Osteocyte (in vitro differentiated cells): ENCODE measurements at regions not wholly inside any gene's neighbourhood (a gene's known extent, or its start where the extent isn't known, plus 50 kb on each side); places are given as distances from the start of the nearest gene placed in this dataset.

ENCODE experiments used
- DNase-seq: peaks from one replicate; pipeline ENCODE4 v3.0.0; 2021; ENCODE audit warnings: mixed read lengths; ENCODE audit not compliant: unreplicated experiment; ENCODE audit errors: extremely low spot score
- H3K27ac Mint-ChIP-seq: one replicate; pipeline ENCODE4 v1.8.0; 2021; ENCODE audit warnings: mild to moderate bottlenecking, mixed read lengths; ENCODE audit not compliant: unreplicated experiment
- H3K27me3 Mint-ChIP-seq: one replicate; pipeline ENCODE4 v1.8.0; 2021; ENCODE audit warnings: mixed read lengths; ENCODE audit not compliant: unreplicated experiment
- H3K36me3 Mint-ChIP-seq: one replicate; pipeline ENCODE4 v1.8.0; 2021; ENCODE audit warnings: mixed read lengths; ENCODE audit not compliant: unreplicated experiment
- H3K4me1 Mint-ChIP-seq: one replicate; pipeline ENCODE4 v1.8.0; 2021; ENCODE audit warnings: mixed read lengths; ENCODE audit not compliant: unreplicated experiment
- H3K4me3 Mint-ChIP-seq: one replicate; pipeline ENCODE4 v1.8.0; 2021; ENCODE audit warnings: mild to moderate bottlenecking, moderate library complexity, mixed read lengths; ENCODE audit not compliant: unreplicated experiment
- H3K9me3 Mint-ChIP-seq: one replicate; pipeline ENCODE4 v1.8.0; 2021; ENCODE audit warnings: mixed read lengths; ENCODE audit not compliant: unreplicated experiment
- TF ChIP-seq, protein P1 (sequence below): fragments of 200-600 bp; sonication (generic); IDR thresholded peaks from 2 replicates; pipeline ENCODE4 v1.5.0; 2021; ENCODE audit warnings: antibody characterized with exemption, mild to moderate bottlenecking, moderate library complexity

DNA sequence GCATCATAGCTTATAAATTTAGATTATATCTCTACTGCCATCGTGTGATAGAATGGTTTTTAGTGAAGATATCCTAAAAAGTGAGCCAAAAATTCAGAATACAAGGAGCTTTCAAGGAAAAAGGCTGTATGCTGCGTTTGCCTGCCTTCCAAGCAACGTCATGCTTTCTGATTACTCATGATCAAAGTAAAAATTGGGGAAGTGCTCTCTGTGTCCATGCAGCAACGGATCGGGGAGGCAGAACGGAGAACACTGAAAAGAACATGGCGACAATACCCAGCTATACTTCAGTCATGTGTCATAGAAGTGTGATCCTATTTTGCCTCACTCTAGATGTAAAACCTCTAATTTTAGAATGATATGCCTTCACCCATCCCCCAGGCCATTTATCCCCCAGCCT, 185.7 kb downstream of the SUCLG1 start:
- TF ChIP-seq, protein P1, sequence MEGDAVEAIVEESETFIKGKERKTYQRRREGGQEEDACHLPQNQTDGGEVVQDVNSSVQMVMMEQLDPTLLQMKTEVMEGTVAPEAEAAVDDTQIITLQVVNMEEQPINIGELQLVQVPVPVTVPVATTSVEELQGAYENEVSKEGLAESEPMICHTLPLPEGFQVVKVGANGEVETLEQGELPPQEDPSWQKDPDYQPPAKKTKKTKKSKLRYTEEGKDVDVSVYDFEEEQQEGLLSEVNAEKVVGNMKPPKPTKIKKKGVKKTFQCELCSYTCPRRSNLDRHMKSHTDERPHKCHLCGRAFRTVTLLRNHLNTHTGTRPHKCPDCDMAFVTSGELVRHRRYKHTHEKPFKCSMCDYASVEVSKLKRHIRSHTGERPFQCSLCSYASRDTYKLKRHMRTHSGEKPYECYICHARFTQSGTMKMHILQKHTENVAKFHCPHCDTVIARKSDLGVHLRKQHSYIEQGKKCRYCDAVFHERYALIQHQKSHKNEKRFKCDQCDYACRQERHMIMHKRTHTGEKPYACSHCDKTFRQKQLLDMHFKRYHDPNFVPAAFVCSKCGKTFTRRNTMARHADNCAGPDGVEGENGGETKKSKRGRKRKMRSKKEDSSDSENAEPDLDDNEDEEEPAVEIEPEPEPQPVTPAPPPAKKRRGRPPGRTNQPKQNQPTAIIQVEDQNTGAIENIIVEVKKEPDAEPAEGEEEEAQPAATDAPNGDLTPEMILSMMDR: no peak
- DNase-seq: no peak
- no peaks in the 10 kb centered on the region for H3K4me1 Mint-ChIP-seq
- H3K27me3 Mint-ChIP-seq: no peaks in the 10 kb centered on the region
- H3K36me3 Mint-ChIP-seq: no peaks in the 10 kb centered on the region
- no peaks in the 10 kb centered on the region for H3K9me3 Mint-ChIP-seq
- no peak overlapping the region for H3K4me3 Mint-ChIP-seq
- no peak overlapping the region for H3K27ac Mint-ChIP-seq

DNA sequence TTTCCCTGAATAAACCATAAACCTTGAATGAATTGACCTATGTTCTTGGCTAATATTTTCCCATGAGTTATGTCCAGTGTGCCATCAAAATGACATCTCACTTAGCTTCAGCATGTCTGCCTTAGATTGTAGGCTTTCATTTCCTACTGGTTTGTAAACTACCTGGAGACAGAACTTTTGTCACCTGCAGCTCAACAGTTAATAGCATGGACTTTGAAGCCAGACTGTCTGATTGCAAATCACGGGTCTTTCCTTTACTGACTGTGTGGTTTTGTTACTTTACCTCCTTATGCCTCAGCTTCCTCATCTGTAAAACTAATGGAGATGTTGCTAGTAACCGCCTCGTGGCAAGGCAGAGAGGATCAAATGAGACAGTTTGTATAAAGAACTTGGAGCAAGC, 187.1 kb downstream of the SUCLG1 start:
- Mint-ChIP-seq H3K4me3 (no peak overlapping the region), H3K27me3 (no peaks in the 10 kb centered on the region), H3K9me3 (no peaks in the 10 kb centered on the region), H3K36me3 (no peaks in the 10 kb centered on the region), H3K27ac (no peak overlapping the region), H3K4me1 (no peaks in the 10 kb centered on the region)
- TF ChIP-seq, protein P1: no peak
- DNase-seq: no peak

DNA sequence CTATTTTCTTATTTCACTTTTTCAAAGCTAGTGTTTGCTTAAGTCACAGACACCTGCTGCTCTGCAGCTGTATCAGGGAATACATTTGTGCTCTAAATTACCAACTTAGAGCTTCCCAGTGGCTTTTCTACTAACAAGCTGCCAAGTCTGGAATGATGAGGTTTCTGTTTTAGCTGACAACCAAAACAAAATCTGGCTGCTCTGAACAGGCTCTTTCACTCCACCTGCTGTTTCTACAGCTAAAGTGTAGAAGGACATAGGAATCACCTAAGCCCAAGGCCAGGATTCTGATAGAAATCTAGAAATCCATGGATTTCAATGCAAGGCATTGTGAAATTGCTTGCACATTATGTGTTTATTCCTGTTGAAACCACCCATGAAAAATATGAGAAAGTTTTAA, 201.2 kb downstream of the SUCLG1 start:
- H3K4me1 Mint-ChIP-seq: no peaks in the 10 kb centered on the region
- no peaks in the 10 kb centered on the region for H3K27me3 Mint-ChIP-seq
- peaks cover 5% of the 10 kb centered on the region for H3K9me3 Mint-ChIP-seq
- DNase-seq: no peak
- H3K36me3 Mint-ChIP-seq: no peaks in the 10 kb centered on the region
- TF ChIP-seq, protein P1: no peak
- no peak overlapping the region for H3K4me3 Mint-ChIP-seq
- H3K27ac Mint-ChIP-seq: no peak overlapping the region

DNA sequence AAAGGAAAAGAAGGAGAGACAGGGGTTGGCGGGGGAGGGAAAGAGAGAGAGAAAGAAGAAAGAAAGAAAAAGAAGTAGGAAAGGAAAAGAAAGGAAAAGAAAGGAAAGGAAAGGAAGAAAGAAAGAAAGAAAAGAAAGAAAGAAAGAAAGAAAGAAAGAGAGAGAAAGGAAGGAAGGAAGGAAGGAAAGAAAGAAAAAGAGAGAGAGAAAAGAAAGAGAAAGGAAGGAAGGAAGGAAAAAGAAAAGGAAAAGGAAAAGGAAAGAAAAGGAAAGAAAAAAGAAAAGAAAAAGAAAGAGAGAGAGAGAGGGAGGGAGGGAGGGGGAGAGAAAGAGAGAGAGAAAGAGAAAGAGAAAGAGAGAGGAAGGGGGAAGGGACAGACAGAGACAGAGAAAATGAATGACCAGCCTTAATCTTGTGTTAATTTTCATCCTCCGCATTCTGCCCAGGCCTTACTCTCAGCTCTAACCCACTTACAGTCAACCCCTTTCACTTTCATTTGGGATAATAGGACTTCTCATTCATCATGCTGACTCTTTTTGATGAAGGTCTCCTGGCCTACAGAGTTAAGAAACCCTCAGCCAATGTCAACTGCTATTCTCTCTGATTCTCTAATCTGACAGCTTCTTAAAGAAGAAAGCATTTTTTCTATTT, 207.3 kb downstream of the SUCLG1 start:
- TF ChIP-seq, protein P1: no peak
- no peaks in the 10 kb centered on the region for H3K9me3 Mint-ChIP-seq
- no peaks in the 10 kb centered on the region for H3K27me3 Mint-ChIP-seq
- no peaks in the 10 kb centered on the region for H3K36me3 Mint-ChIP-seq
- H3K27ac Mint-ChIP-seq: no peak overlapping the region
- no peak for DNase-seq
- no peak overlapping the region for H3K4me3 Mint-ChIP-seq
- H3K4me1 Mint-ChIP-seq: no peaks in the 10 kb centered on the region

DNA sequence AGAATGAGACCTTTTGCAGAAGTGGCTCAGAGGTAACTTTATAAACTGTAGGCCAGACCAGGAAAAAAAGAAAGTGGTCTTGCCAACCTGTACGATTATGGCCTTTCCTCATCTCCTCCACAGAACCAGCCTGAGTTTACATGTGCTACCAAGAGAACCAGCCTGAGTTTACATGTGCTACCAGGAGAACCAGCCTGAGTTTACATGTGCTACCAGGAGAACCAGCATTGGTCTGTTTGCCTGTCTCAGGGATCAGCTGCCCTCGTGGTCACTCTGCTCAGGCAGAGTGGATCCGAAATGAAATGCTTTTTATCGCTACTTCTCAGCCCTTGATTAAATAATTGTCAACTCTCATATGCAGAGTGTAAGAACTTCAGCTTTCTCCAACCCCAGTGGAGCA, 209.9 kb downstream of the SUCLG1 start:
- H3K4me3 Mint-ChIP-seq: no peak overlapping the region

More for the DNA sequence above, 209.9 kb downstream of the SUCLG1 start:
- Mint-ChIP-seq H3K27me3 (no peaks in the 10 kb centered on the region), H3K9me3 (no peaks in the 10 kb centered on the region), H3K27ac (no peak overlapping the region), H3K4me1 (no peaks in the 10 kb centered on the region), H3K36me3 (no peaks in the 10 kb centered on the region)
- DNase-seq: no peak
- TF ChIP-seq, protein P1: no peak
